HL-60 (cell line): ENCODE measurements at regions not wholly inside any gene's neighbourhood (a gene's known extent, or its start where the extent isn't known, plus 50 kb on each side); places are given as distances from the start of the nearest gene placed in this dataset.

Experiments used
- DNase-seq, 2 experiments: peaks; one replicate each; pipeline ENCODE4 v3.0.0-alpha.2; 2010 to 2020; ENCODE audit warnings: low read depth in 1 of 2, low spot score in 1 of 2
- H3K27ac ChIP-seq: fragments of 250-450 bp; sonication (Bioruptor Pico); replicated peaks from 2 replicates; pipeline ENCODE4 v1.5.1; 2020; ENCODE audit warnings: mild to moderate bottlenecking, moderate library complexity
- H3K27me3 ChIP-seq: fragments of 250-450 bp; sonication (Bioruptor Pico); 2 replicates; pipeline ENCODE4 v1.5.1; 2021; ENCODE audit warnings: mild to moderate bottlenecking, moderate library complexity; ENCODE audit not compliant: insufficient read depth, poor library complexity, severe bottlenecking
- H3K4me3 ChIP-seq: replicated peaks from 2 replicates; pipeline ENCODE4 v1.5.1; 2011; ENCODE audit warnings: mild to moderate bottlenecking, control low read depth, low read length; ENCODE audit not compliant: insufficient read depth
- GABPA ChIP-seq: IDR thresholded peaks from 2 replicates; pipeline ENCODE4 v1.6.1; 2012; ENCODE audit warnings: low read depth
- POLR2AphosphoS5 ChIP-seq: IDR thresholded peaks from 2 replicates; pipeline ENCODE4 v1.6.1; 2012; ENCODE audit warnings: low read depth
- SPI1 ChIP-seq: IDR thresholded peaks from 2 replicates; pipeline ENCODE4 v1.6.1; 2012; ENCODE audit warnings: low read depth, mild to moderate bottlenecking, borderline replicate concordance
- TF ChIP-seq, protein P1 (sequence below): IDR thresholded peaks from one replicate; pipeline ENCODE4 v1.5.1; 2011; ENCODE audit warnings: low read length, control low read depth, inconsistent platforms; ENCODE audit not compliant: insufficient read depth
- TF ChIP-seq, protein P2 (sequence below): IDR thresholded peaks from 2 replicates; pipeline ENCODE4 v1.6.1; 2012; ENCODE audit warnings: low read depth; ENCODE audit not compliant: insufficient replicate concordance

DNA sequence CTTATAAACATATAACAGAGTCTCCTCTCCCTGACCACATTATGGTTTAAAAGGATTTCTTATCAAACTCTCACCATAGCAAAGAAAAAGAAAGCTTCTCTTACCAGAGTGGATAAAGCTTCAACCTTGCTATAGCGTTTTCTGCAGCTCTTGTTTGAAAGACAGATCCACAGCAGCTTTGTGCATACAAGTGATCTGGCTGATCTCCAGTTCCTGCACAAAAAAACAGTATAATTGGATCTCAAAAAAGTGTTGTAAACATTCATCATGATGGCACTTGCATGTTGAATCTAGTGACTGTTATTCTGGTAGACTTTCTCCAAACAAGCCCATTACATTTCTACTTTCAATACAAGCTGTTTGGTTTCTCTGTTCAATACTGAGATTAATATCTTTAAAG, 178.9 kb upstream of the MGAT4C start:
- Histone ChIP-seq H3K27ac (no peak overlapping the region), H3K27me3 (no peaks in the 10 kb centered on the region), H3K4me3 (no peak overlapping the region)
- no peak for TF ChIP-seq POLR2AphosphoS5
- TF ChIP-seq SPI1, result no peak
- TF ChIP-seq, protein P1, sequence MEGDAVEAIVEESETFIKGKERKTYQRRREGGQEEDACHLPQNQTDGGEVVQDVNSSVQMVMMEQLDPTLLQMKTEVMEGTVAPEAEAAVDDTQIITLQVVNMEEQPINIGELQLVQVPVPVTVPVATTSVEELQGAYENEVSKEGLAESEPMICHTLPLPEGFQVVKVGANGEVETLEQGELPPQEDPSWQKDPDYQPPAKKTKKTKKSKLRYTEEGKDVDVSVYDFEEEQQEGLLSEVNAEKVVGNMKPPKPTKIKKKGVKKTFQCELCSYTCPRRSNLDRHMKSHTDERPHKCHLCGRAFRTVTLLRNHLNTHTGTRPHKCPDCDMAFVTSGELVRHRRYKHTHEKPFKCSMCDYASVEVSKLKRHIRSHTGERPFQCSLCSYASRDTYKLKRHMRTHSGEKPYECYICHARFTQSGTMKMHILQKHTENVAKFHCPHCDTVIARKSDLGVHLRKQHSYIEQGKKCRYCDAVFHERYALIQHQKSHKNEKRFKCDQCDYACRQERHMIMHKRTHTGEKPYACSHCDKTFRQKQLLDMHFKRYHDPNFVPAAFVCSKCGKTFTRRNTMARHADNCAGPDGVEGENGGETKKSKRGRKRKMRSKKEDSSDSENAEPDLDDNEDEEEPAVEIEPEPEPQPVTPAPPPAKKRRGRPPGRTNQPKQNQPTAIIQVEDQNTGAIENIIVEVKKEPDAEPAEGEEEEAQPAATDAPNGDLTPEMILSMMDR, result no peak
- no peak for TF ChIP-seq GABPA
- TF ChIP-seq, protein P2, sequence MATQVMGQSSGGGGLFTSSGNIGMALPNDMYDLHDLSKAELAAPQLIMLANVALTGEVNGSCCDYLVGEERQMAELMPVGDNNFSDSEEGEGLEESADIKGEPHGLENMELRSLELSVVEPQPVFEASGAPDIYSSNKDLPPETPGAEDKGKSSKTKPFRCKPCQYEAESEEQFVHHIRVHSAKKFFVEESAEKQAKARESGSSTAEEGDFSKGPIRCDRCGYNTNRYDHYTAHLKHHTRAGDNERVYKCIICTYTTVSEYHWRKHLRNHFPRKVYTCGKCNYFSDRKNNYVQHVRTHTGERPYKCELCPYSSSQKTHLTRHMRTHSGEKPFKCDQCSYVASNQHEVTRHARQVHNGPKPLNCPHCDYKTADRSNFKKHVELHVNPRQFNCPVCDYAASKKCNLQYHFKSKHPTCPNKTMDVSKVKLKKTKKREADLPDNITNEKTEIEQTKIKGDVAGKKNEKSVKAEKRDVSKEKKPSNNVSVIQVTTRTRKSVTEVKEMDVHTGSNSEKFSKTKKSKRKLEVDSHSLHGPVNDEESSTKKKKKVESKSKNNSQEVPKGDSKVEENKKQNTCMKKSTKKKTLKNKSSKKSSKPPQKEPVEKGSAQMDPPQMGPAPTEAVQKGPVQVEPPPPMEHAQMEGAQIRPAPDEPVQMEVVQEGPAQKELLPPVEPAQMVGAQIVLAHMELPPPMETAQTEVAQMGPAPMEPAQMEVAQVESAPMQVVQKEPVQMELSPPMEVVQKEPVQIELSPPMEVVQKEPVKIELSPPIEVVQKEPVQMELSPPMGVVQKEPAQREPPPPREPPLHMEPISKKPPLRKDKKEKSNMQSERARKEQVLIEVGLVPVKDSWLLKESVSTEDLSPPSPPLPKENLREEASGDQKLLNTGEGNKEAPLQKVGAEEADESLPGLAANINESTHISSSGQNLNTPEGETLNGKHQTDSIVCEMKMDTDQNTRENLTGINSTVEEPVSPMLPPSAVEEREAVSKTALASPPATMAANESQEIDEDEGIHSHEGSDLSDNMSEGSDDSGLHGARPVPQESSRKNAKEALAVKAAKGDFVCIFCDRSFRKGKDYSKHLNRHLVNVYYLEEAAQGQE, result no peak
- DNase-seq, result no peak

DNA sequence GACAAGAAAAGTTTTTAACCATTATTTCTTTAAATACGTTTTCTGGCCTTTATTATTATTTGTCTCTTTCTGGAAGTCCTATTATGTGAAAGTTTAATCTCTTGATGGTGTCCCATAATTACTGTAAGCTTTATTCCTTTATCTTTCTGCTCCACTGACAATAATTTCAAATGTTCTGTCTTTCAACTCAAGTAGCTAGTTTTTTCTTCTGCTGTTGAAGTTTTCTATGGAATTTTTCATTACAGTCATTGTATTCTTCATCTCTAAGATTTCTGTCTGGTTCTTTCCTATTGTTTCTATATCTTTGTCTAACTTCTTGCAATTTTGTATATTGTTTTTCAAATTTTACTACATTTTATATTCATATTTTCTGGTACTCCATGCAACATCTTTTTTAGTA, 173.6 kb upstream of the MGAT4C start:
- DNase-seq, result no peak
- TF ChIP-seq SPI1, result no peak
- TF ChIP-seq, protein P2, result no peak
- no peak for TF ChIP-seq GABPA
- no peak for TF ChIP-seq POLR2AphosphoS5
- TF ChIP-seq, protein P1, result no peak
- Histone ChIP-seq H3K27ac (no peak overlapping the region), H3K4me3 (no peak overlapping the region), H3K27me3 (no peaks in the 10 kb centered on the region)

DNA sequence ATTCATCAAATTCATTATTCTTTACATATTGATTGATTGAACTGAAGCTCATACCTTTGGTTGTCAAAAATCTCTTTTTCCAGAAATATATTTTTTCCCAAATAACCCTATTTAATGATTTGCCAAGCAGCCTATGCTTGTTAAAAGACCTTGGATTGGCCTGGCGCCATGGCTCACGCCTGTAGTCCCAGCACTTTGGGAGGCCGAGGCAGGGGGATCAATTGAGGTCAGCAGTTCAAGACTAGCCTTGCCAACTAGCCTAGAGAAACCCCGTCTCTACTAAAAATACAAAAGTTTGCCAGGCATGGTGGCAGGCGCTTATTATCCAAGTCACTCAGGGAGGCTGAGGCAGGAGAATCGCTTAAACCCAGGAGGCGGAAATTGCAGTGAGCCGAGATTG, 165.1 kb upstream of the MGAT4C start:
- no peaks in the 10 kb centered on the region for H3K27me3 ChIP-seq
- H3K4me3 ChIP-seq, result no peak overlapping the region
- no peak for DNase-seq
- TF ChIP-seq, protein P1, result no peak
- no peak for TF ChIP-seq GABPA
- no peak for TF ChIP-seq POLR2AphosphoS5
- no peak overlapping the region for H3K27ac ChIP-seq

DNA sequence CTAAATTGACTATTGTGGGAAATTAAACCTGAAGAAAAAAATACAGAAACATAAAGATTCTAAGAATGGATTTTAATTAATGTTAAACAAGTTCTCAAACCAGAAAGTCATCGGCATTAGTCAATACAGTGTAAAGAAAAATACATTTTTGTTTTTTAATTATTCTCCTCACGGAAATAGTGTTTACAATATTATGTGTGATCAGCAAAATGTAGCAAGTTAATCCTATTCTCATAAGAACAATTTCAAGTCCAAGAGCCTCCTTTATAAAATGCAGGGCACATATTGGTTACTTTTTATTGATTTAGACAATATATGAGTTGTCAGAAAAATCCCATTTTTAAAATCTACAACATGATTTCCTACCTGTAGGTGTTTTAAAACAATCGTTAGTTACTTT, 158.0 kb upstream of the MGAT4C start:
- no peak for TF ChIP-seq POLR2AphosphoS5
- TF ChIP-seq, protein P2, result no peak

More for the DNA sequence above, 158.0 kb upstream of the MGAT4C start:
- no peak overlapping the region for H3K27ac ChIP-seq
- H3K27me3 ChIP-seq, result no peaks in the 10 kb centered on the region
- DNase-seq, result no peak
- H3K4me3 ChIP-seq, result no peak overlapping the region
